Activated T-cell treated with anti-CD3 and anti-CD28 coated beads for 24 hours (primary cell): ENCODE measurements at regions not wholly inside any gene's neighbourhood (a gene's known extent, or its start where the extent isn't known, plus 50 kb on each side); places are given as distances from the start of the nearest gene placed in this dataset.

Experiments
- DNase-seq: peaks from one replicate; pipeline ENCODE4 v3.0.0-alpha.2; 2020; ENCODE audit warnings: low read depth

DNA sequence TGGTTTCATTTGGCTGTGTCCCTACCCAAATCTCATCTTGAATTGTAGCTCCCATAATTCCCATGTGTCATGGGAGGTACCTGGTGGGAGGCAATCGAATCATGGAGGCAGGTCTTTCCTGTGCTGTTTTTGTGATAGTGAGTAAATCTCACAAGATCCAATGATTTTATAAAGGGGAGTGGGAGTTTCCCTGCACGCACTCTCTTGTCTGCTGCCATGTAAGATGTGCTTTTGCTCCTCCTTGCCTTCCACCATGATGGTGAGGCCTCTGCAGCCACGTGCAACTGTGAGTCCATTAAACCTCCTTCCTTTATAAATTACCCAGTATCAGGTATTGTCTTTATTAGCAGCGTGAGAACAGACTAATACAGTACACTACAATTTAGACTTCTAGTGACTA, 67.5 kb upstream of the LINC01488 start:
- DNase-seq = no peak

- DNase-seq = no peak
These were observed 66.7 kb upstream of the LINC01488 start for GRCh38 chr11:69414773-69415187.

- no peak for DNase-seq
These were observed 65.9 kb upstream of the LINC01488 start for GRCh38 chr11:69415411-69416142.

- DNase-seq = no peak
These were observed 65.3 kb upstream of the LINC01488 start for GRCh38 chr11:69416143-69416515.

- DNase-seq = no peak
These were observed 64.4 kb upstream of the LINC01488 start for GRCh38 chr11:69416762-69417698.

GRCh38 chr11:69417699-69418085, 63.8 kb upstream of the LINC01488 start:
- DNase-seq = no peak

- DNase-seq = no peak
These were observed 62.7 kb upstream of the LINC01488 start for GRCh38 chr11:69418576-69419296.

- no peak for DNase-seq
These were observed 61.6 kb upstream of the LINC01488 start for GRCh38 chr11:69419662-69420395.

GRCh38 chr11:69422645-69423044, 58.8 kb upstream of the LINC01488 start:
- DNase-seq = no peak

DNA sequence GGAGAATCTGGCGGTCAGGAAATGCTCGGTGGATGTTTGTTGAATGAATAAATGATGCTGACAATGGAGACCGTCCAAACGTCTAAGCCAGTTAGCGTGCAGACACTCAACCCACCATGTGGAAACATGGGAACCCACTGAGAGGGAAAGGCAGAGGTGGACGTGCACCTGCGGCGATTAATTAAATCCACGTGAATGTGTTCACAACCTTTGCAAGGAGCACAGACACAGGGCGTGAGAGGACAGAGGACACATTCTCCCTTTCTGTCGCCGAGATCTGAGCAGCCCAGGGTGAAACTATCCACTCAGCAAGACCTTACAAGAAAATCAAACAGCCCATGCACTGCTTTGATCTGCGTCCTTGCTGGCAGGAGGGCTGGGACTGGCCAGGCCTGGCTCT, 58.3 kb upstream of the LINC01488 start:
- DNase-seq = no peak

DNA sequence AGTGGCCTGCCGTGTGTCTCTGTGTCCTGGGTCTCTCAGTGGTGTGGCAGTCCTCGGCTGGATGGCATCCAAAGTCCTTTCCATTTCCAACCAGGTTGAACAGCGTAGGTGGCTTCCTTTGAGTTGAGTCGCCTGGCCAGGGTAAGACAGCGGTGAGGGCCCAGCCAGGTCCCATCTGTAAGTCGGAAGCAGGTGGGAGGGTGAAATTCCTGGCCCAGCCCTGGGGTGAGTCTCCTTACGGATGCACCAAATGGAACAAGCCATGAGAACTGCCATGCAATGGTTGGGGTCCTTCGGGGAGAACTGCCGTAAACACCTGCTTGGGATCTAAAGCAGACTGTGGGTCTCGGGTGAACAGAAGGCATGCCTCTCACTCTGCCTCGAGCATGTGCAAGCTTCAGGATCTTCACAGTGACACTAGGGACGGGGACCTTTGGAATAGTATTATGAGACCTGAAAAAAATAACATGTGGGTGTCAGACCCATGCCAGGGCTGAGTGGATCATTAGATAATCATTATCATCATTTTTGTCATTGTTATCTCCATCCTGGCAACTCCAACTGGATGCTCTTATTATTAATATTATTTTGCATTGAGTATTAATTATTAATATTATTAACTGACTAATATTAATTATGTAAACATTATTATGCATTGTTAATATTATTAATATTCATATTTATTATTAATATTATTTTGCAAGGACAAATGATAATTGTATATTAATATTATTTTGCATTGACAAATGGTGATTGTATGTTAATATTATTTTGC, 57.7 kb upstream of the LINC01488 start:
- no peak for DNase-seq

GRCh38 chr11:69424748-69425147, 56.7 kb upstream of the LINC01488 start:
- no peak for DNase-seq

GRCh38 chr11:69425444-69425843, 56.0 kb upstream of the LINC01488 start:
- no peak for DNase-seq

DNA sequence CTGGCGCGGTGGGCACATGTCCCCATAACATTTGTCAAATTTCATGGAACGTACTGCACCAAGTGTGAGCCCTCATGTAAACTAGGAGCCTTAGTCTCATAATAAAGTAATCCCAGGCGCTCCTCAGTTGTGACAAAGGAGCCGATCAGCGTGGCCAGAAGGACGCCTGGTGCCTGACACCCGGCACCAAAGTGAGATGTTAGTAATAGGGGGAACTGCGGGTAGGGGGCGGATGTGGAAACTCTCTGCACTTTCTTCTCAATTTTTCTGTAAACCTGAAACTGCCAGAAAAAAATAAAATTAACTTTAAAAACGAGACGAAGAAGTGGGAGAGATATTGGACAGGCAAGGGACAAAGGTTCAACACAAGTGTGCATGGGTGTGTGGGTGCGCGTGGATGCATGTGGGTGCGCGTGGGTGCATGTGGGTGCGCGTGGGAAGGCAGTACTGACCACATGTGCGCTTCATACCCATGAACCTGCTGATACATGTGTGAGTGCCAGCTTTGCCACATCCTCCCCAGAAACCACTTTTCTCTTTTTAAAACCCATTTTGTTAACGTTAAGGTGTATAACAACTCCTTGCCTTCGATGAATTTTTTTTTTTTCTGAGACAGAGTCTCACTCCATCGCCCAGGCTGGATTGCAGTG, 55.4 kb upstream of the LINC01488 start:
- DNase-seq = no peak

DNA sequence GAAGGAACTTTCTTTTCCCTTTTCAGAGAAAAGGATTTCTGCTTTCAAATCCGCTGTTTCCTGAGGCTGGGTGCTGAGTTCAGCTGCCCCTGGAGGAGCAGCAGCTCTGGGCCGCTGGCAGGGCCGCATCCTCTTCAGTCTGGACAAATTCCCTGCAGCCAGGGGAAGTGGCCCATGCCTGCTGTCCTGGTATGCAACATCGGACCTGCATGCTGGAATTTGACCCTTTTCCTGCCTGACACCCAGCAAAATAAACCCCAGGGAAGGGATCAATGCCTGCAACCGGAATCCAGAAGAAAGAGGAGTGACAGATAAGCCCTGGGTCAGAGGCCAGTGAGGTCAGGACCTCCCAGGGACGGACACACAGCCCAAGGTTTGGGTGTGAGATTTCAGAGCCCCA, 54.1 kb upstream of the LINC01488 start:
- DNase-seq = no peak

DNA sequence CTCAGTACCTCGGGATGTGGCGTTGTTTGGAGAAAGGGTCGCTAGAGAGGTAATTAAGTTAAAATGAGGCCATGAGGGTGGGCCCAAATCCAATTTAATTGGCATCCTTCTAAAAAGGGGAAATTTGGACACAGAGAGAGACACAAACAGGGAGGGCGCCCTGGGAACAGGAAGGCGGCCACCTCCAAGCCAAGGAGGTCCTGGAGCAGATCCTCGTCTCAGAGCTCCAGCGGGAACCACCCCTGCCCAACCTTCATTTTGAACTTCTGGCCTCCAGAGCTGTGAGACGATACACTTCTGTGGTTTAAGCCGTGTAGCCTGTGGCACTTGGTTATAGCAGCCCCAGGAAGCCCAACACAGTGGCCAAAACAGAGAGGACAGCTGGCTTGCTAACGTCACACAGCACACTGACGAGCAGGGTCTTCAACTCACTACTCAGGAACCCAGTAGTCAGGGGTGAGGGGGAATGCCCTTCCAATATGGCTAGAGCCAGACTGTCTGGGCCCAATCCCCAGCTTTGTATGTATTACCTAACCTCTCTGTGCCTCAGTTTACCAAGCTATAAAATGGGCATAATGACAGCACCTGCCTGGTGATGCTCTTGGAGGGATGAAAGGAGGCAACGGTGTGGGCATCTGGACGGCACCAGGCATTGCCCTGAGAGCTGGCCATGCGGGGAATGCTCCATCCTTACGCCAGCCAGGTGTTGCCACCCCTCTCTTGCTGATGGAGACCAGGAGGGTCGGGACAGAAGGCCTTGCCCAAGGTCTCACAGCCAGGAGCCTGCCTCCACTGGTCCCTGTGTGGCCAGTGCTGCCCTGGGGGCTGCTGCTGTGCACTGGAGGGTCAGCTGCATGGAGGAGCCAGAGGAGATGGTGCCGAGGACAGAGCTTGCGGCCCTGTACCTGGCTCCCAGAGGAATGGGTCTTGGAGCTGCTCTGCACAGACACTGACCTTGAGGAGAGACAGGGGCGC, 53.3 kb upstream of the LINC01488 start:
- DNase-seq = no peak

GRCh38 chr11:69429716-69430491, 51.6 kb upstream of the LINC01488 start:
- no peak for DNase-seq

- no peak for DNase-seq
These were observed 50.9 kb upstream of the LINC01488 start for GRCh38 chr11:69430566-69430965.

DNA sequence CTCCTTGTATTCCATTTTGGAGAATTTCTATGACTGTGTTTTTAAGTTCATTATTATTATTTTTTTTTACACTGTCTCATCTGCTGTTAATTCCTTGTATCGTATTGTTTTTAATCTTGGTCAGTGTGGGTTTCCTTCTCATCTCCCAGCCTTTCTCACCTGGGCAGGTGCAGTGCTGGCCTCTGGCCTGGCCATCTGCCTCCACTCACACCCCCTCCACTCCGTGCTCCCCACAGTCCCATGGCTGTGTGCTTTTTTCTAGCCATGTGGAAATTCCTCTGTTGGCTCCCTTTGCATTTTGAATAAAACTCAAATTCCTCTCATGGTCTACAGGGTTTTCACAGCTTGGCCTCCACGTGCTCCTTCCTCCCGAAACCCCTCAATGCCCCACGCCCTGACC, 50.3 kb upstream of the LINC01488 start:
- no peak for DNase-seq
